HG02981 (cell line): ENCODE measurements at regions not wholly inside any gene's neighbourhood (a gene's known extent, or its start where the extent isn't known, plus 50 kb on each side); places are given as distances from the start of the nearest gene placed in this dataset.
"Not testable (repeated sequence)": the region's sequence is repeated elsewhere in the genome, so short reads cannot be mapped to it uniquely, and the experiment has no call there.

ENCODE experiments used
- ATAC-seq: cut with Tn5 transposase; IDR thresholded peaks from one replicate; pipeline ENCODE4 v1.9.1; 2021; ENCODE audit warnings: mild to moderate bottlenecking, moderate library complexity; ENCODE audit not compliant: unreplicated experiment

DNA sequence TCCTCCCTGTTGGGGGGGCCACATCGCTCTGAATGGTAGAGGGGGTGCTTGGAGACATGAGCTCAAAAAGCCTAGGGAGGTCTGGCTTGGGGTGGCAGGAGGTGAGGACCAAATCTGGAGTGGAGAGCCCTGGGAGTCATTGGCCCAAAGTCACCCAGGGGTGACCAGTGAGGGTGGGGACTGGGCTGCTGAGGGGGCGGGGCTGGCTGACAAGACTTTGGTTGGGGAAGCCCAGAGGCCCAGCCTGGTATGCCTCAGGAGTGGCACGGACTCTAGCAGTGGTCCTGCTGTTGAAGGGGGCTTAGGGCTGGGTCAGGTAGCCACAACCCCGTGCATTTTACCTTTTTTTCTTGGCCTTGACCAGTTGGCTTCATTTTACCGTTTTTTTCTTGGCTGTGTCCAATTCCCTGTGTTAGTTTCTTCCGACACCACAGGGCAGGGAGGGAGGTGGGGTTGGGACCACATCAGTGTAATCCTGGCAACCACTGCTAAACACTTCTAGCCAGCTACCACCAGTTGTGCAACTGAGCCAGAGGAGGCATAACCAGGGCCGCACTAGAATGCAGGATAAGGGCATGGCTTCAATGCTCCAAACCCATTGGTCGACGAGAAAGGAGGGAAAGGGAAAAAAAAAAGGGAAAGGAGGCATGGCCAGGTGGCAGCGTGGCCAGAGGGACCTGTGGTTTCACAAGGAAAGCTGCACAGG lies 105.3 kb upstream of the C2CD4B start:
- no peak for ATAC-seq

DNA sequence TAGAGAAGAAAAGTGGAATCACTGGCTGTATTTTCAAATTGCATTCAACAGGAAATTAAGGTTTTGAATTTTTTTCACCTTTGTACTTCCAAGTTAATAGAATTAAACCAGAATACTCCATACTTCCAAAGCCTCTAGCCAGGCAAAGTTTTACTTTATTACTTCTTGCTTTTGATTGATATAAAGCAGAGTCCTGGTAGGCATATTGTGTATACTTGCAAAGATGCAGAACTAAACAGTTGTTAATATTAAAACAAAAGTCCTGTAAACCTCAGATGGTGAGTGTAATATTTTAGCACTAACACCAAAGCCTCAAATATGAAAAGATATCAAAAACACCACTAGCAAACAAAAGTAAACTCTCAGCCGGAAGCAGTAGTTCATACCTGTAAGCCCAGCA lies 107.2 kb upstream of the C2CD4B start:
- no peak for ATAC-seq

DNA sequence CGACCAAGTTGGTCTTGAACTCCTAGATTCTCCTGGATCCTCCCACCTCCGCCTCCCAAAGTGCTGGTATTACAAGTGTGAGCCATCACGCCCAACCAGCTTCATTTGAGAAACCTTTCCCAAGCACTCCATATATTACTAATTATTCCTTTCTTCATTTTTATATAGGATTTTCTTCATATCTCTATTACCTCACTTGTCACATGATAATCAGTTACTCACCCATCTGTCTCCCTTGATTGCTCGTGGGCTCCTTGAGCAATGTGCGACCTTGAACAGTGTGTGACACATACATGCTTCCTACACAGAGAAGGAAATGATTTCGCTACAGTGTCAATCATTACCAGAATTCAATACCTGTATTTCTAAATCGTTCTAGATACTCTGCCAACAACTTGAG lies 110.7 kb upstream of the C2CD4B start:
- no peak for ATAC-seq

DNA sequence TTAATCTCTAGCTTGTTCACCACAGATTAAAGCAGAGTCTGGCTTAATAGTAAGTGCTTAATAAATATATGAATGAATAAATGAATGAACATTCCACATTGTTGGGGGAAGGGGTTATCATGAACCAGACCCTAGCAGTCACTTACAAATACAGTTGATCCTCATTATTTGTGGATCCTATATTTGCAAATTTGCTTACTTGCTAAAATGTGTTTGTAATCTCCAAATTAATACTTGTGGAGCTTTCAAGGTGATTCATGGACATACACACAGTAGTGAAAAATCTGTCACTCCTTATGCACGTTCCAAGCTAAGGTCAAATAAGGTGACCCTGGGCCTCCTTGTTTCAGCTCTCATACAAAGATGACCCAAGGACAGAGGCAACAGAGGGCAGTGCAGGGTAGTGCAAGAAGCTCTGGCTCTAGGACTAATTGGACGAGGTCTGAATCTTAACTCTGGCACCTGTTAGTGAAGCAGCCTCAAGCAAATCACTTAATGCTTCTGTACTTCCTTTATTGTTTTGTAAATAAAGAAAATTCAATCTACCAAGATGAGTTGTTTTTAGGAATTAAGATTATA lies 112.8 kb upstream of the C2CD4B start:
- ATAC-seq = no peak

DNA sequence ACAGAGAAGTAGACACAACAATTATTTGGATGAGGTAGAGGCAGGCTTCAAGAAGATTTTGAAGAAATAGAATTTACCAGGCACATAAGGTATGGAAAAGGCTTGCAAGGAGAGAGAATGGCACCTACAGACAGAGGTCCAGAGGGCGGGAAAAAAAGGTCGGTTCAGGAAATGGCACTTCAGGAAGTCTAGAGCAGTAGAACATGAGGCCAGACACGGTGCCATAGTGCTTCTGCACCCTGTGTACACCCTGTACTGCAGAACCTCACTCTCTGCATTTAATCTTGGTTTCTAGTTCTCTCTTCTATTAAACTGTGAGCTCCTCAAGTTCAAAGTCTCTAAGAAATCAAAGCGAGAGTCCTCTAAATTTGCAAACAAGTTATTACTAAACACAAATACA lies 113.4 kb upstream of the C2CD4B start:
- ATAC-seq = no peak

DNA sequence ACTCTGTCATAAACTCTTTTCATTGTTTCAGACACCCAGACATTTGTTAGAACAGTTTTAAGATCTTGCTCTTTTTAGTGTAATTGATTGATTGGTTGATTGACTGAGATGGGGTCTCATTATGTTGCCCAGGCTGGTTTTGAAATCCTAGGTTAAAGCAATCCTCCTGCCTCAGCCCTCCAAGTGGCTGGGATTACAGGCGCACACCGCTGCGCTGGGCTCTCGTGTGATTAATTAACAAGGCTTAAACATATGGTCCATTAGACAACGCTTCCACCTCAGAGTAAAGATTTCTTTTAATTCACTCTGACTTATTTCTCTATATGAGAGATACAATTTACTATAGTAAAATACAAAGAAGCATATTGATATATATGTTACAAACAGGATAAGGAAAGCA lies 114.0 kb upstream of the C2CD4B start:
- no peak for ATAC-seq

DNA sequence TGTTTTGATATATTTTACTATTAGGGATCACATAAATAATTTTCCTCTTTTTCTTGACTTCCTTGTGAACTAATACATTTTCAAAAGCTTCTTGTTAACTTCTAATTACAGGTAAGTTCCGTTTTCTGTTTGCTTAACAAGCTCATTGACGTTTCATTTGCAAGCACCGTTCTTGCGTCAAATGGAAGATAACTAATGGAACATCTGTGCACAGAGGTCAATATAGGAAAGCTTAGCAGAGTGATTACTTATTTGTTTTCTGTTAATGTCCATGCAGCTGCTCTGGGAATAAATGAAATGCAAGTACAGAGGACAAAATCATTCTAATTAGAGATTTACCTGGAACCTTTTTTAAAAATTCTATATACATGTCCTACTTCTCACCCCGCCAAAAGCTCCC lies 115.5 kb upstream of the C2CD4B start:
- no peak for ATAC-seq

DNA sequence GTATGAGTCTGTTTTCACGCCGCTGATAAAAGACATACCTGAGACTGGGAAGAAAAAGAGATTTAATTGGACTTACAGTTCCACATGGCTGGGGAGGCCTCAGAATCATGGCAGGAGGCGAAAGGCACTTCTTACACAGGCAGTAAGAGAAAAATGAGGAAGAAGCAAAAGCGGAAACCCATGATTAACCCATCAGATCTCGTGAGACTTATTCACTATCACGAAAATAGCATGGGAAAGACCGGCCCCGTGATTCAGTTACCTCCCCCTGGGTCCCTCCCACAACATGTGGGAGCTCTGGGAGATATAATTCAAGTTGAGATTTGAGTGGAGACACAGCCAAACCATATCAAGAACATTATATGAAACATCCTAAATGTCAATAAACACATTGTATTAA lies 116.7 kb upstream of the C2CD4B start:
- ATAC-seq = not testable (repeated sequence)

DNA sequence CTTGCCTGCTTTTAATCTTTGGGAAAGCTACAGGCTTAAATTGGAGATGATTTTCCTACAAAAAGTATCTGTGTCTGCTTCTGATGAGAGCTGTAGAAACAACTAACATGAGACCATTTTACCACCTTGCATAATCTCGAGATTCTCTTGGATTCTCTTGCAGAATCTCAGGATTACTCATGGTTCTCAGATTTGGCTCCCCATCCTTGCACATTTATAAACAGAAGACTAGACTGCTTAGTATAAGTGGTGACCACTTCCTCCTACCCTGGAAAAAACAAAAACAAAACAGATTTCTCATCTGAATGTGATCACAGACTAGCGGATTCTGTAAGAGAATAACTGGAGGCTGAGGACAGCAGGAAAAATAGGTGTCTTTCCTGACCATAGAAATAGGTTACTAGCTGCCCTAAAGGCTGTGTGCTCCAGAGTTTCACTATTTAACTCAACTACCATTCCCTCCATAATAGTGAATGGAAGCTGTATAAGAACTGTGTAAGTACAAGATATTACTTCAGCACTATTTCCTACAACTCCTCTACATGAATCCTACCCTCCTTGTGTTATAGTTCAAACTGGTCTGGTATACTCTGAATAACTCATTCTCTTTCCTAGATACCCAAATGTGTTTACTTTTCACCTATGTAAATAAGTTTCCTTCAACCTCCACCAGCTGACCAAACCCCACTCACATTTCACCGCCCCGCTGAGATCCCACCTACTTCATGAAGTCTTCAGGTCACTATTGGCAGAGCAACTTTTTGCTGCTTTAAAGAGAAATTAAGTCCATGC lies 122.2 kb upstream of the C2CD4B start:
- ATAC-seq = no peak

DNA sequence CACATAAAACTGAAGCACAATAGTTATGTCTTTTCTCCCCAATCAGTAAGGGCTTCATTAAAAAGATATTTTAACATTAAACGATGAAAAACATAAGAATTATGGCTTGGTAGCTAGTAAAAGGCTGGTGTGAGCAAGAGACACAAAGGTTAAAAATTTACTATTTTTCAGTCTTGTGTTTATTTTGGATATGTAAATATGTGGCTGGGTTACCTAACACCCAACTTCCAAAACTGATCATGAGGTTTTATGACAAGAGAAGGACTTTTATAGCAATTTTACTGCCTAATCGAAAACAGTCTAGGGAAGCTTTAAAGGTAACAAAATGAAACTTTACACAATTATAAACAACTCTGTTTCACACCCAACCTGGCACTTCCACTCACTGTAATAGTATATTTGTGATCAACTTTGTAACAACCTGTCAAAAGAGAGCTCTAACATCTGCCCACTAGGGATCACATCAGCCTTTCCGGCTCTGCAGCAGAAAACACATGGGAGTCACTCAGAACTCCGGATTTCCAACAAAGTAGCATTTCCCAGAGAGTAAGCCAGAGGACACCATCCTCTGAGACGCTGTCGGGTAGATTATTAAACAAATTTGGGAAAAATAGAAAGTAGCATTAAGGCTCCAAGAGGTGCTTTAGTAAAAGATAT lies 123.4 kb upstream of the C2CD4B start:
- ATAC-seq = no peak

DNA sequence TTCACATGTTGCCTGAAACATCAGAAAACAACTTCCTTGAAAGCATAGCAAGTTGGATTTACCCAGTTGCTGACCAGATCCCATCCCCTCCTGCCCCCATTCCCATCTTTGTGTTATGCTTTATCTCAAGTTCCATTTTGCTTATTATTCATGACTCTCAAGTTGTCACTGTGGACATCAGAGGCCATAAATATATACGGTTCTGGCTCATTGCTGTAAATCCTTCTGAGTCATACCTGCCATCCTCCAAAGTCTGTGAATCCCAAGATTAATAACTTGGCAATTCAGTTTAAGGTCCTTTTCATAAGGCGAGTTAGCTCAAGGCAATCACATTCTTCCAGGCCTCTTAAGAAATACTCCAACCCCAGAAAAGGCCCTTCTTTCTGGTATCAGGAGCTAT lies 126.2 kb upstream of the C2CD4B start:
- ATAC-seq = no peak

DNA sequence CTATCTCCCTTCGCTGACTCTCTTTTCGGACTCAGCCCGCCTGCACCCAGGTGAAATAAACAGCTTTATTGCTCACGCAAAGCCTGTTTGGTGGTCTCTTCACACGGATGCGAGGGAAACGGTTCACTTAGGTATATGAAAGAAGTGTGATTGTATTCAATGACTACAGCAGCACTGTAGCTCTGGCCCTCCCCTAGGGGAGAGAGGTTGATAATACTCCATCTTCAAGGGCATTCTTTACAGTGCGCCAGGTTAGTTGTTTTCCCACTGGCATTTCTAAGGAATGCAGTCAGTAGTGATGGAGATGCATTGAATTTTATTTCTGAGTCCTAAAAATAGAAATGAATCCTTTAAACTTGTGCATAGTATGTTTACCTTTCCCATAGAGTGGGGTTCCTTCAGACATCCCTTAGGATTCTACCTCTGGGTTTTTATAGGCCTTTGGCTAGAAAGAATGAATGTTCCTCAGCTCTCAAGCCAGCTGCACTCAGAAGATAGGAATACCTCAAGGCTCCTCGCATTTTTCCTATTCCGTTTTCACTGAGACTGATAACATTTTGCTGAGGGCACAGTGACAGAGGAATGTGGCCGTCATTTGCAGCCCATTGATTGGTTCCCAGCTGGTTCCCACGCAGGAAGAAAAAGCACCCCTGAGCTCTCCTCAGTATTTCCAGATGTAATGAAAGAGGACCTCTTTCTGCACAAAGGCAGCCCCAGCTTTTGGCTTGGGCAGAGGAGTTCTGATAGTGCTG lies 131.8 kb upstream of the C2CD4B start:
- no peak for ATAC-seq

DNA sequence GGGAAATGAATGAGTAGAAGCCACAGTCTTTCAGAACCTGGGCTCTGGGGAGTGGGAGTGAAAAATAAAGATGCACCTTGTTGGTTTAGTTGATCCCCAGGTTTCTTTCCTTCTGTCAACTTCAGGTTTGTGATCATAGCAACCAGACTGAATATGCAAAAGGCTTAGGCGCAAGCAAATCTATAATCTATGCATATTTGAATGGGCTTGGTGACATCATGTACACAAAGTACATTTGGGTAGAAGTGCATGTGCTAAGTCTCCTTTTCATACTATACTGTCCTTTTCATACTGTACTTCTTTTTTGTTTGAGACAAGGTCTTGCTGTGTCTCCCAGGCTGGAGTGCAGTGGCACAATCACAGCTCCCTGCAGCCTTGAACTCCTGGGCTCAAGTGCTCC lies 132.4 kb upstream of the C2CD4B start:
- ATAC-seq = no peak

DNA sequence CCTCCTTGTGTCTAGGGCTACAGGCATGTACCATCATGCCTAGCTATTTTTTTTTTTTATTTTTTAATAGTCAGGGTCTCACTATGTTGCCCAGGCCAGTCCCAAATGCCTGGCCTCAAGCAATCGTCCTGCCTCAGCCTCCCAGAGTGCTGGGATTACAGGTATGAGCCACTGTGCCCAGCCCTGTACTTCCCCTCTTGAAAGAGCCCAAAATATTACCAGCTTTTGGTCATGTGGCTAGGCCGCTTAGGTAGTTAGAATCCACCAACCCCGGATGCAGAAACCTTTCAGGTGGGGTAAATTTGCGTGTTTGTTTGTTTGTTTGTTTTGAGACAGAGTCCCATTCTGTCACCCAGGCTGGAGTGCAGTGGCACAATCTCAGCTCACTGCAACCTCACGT lies 132.8 kb upstream of the C2CD4B start:
- ATAC-seq = no peak

DNA sequence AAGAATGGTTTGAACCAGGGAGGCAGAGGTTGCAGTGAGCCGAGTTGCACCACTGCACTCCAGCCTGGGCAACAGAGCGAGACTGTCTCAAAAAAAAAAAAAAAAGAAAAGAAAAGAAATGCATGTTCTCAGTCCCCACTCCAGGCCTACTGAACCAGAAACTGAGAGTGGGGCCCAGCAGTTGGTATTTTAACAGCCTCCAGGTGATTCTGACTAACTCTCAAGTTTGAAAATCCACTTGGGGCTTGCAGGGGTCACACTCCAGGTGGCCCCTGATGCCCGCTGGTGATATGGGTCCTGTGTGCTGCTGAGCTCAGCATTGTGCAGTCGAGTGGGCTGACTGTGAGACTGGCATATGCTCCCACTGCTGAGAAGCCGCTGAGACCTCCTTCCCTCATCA lies 133.7 kb upstream of the C2CD4B start:
- no peak for ATAC-seq

DNA sequence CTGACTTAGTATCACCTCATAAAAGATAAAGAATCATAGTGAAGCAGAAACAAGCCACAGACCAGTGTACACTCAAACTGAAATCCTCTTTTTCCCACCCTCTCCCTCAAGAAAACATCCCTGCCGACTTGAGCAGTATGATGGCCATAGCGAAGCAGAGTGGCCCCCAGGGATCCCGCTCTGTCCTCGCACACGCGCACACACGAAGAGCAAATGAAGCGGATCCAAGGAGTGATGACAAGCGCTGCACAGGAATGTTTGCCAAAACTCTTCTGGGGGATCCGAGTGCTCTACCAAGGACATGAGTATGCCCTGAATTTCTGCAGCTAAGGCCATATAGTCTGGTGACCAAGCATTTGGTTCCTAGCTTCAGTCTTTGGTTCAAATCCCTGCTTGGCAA lies 134.5 kb upstream of the C2CD4B start:
- ATAC-seq = no peak

DNA sequence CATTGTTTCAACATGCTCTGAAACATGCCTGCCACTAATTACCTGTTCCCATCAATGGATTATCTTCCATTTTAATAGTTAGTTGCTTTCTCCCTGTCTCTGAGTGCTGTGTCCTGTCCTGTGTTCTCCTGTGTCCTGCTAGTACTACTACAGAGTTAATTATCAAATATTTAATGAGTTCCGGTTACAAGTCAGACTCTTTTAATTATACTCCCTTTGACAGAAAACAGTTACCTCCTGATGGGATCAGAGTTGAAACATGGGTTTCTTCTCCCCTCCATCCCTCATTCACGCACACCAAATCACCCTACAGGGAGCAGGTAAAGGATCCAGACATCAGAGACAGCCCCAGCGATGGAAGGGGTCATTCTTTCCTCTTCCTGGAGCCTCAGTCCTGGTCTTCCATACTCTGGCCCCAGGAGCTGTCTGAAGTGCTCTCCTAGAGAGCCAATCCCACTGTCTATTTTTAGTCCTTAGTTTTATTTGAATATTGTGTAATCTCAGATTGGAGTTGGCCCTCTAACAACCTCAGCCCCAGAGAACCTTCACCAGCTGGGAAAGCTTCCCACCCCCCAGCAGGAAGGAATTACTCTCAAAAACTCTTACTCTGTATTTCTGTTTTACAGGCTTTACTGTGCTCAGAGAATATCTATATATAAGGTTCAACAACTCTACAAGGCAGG lies 137.0 kb upstream of the C2CD4B start:
- no peak for ATAC-seq

DNA sequence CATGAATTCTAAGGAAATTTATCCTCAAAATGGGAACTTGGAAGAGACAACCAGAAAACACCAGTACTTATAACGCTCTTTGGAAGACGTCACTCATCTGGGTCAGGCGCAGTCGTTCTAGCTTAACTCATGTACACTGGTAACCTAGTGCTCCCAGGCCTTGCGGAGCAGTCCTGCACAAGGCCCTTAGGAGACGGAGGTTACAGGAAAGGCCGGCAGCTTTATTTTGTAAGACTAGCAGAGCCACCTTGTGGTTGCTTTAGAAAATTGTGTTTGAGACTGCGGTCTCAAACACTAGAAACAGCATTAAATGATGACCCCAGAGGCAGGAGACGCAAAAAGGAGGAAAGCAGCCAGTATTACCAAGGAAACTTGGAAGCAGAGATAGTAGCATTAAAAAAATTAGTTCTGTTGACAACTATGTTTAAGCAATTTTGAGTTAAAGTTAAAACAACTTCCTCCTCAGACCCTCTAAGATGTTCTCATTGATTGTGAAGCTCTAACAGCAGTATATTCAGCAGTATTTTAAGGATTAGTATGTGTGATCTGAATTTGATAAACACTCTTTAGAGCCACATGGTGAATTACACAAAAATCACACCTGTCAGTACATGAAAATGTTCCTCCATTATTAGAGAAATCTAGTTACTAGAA lies 141.9 kb upstream of the C2CD4B start:
- ATAC-seq = no peak

DNA sequence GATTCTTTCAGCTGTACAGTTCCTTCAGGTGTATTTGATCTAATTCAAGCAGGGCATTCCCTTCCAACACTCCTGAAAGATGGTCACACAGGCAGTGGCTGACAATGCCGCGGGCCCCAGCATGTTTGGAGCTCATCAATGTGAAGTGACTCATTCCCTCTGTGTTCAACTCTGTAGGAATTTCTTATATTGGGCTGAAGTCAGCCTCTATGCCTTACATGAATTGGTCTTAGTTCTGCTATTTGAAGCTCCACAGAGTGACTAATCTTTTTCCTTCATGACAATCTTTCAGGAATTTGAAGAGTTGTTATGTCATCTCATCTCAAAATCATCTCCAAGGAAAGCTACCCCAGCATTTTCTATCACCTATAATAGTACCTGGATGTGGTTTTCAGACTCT lies 142.5 kb upstream of the C2CD4B start:
- ATAC-seq = no peak
